ENCODE measurements at regions not wholly inside any gene's neighbourhood (a gene's known extent, or its start where the extent isn't known, plus 50 kb on each side); places are given as distances from the start of the nearest gene placed in this dataset.

GRCh38 chr3:84439476-84439875, 519.3 kb upstream of the CADM2 start:
- peak; percentile 3 for DNase-seq (ENCODE audit: low read depth)

GRCh38 chr3:84440291-84440690, 518.5 kb upstream of the CADM2 start:
- no peak for DNase-seq (ENCODE audit: low read depth)

- no peak for DNase-seq (ENCODE audit: low read depth)
Measured at GRCh38 chr3:84442533-84442932, 516.3 kb upstream of the CADM2 start.

GRCh38 chr3:84444726-84445521, 513.9 kb upstream of the CADM2 start:
- DNase-seq (ENCODE audit: low read depth), result no peak

- DNase-seq (ENCODE audit: low read depth), result no peak
Measured at GRCh38 chr3:84487296-84487695, 471.5 kb upstream of the CADM2 start.

- no peak for DNase-seq (ENCODE audit: low read depth)
Measured at GRCh38 chr3:84504761-84505160, 454.0 kb upstream of the CADM2 start.

GRCh38 chr3:84510007-84510406, 448.8 kb upstream of the CADM2 start:
- no peak for DNase-seq (ENCODE audit: low read depth)

GRCh38 chr3:84522893-84523292, 435.9 kb upstream of the CADM2 start:
- DNase-seq (ENCODE audit: low read depth), result no peak

- DNase-seq (ENCODE audit: low read depth), result no peak
Measured at GRCh38 chr3:84536916-84537315, 421.9 kb upstream of the CADM2 start.

GRCh38 chr3:84538597-84538996, 420.2 kb upstream of the CADM2 start:
- no peak for DNase-seq (ENCODE audit: low read depth)

- no peak for DNase-seq (ENCODE audit: low read depth)
Measured at GRCh38 chr3:84547207-84547606, 411.6 kb upstream of the CADM2 start.

- DNase-seq (ENCODE audit: low read depth), result peak; percentile 33
Measured at GRCh38 chr3:84547971-84548970, 410.5 kb upstream of the CADM2 start.

GRCh38 chr3:84555629-84556028, 403.2 kb upstream of the CADM2 start:
- DNase-seq (ENCODE audit: low read depth), result no peak

- no peak for DNase-seq (ENCODE audit: low read depth)
Measured at GRCh38 chr3:84566256-84566655, 392.5 kb upstream of the CADM2 start.

GRCh38 chr3:84567796-84568195, 391.0 kb upstream of the CADM2 start:
- peak; percentile 38 for DNase-seq (ENCODE audit: low read depth)

GRCh38 chr3:84573962-84574361, 384.8 kb upstream of the CADM2 start:
- DNase-seq (ENCODE audit: low read depth), result no peak

GRCh38 chr3:84586427-84586826, 372.4 kb upstream of the CADM2 start:
- no peak for DNase-seq (ENCODE audit: low read depth)

- peak; percentile 54 for DNase-seq (ENCODE audit: low read depth)
Measured at GRCh38 chr3:84600703-84601225, 358.0 kb upstream of the CADM2 start.

GRCh38 chr3:84601303-84601702, 357.5 kb upstream of the CADM2 start:
- DNase-seq (ENCODE audit: low read depth), result peak; percentile 51

- DNase-seq (ENCODE audit: low read depth), result no peak
Measured at GRCh38 chr3:84621823-84622222, 337.0 kb upstream of the CADM2 start.

- no peak for DNase-seq (ENCODE audit: low read depth)
Measured at GRCh38 chr3:84634668-84635067, 324.1 kb upstream of the CADM2 start.

GRCh38 chr3:84637272-84637671, 321.5 kb upstream of the CADM2 start:
- no peak for DNase-seq (ENCODE audit: low read depth)
